ENCODE measurements at regions not wholly inside any gene's neighbourhood (a gene's known extent, or its start where the extent isn't known, plus 50 kb on each side); places are given as distances from the start of the nearest gene placed in this dataset.

DNA sequence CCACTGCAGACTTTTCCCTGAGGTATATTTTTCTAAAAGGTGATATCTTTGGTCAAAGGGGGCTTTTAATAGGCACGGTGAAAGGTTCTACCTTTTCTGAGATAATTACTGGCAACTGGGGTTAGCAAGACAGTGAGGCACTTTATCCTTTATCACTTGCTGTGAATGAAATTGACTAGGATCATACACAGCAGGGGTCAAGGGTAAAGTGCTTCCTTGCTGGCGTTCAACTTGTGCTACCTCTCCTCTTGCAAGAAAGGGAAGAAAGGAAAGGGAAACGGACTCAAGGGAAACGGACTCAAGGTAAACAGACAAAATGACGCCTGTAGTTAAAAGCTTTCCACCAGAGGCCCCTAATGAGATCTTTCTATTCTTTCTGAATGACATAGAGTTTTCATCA lies 78.6 kb upstream of the RAPGEF2 start:
- no peaks in the 10 kb centered on the region for H3K79me2 ChIP-seq (ENCODE audit: insufficient read depth, low read length)
- DNase-seq (ENCODE audit: insufficient read length, low spot score, missing footprints) = no peak
- TF ChIP-seq, protein P1, sequence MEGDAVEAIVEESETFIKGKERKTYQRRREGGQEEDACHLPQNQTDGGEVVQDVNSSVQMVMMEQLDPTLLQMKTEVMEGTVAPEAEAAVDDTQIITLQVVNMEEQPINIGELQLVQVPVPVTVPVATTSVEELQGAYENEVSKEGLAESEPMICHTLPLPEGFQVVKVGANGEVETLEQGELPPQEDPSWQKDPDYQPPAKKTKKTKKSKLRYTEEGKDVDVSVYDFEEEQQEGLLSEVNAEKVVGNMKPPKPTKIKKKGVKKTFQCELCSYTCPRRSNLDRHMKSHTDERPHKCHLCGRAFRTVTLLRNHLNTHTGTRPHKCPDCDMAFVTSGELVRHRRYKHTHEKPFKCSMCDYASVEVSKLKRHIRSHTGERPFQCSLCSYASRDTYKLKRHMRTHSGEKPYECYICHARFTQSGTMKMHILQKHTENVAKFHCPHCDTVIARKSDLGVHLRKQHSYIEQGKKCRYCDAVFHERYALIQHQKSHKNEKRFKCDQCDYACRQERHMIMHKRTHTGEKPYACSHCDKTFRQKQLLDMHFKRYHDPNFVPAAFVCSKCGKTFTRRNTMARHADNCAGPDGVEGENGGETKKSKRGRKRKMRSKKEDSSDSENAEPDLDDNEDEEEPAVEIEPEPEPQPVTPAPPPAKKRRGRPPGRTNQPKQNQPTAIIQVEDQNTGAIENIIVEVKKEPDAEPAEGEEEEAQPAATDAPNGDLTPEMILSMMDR (IDR thresholded peaks at IDR 0.05; ENCODE audit: extremely low read depth, low read depth, low read length) = no peak
- no peaks in the 10 kb centered on the region for H3K36me3 ChIP-seq (ENCODE audit: insufficient read depth, low read length)
- H3K4me3 ChIP-seq (ENCODE audit: insufficient read depth, low read length) = no peak overlapping the region
- H3K9me3 ChIP-seq (ENCODE audit: low read depth, low read length) = no peaks in the 10 kb centered on the region
- H3K27me3 ChIP-seq (ENCODE audit: insufficient read depth, low read length) = no peaks in the 10 kb centered on the region
- no peak overlapping the region for H3K27ac ChIP-seq (ENCODE audit: low read depth, low read length)
- peaks cover 5% of the 10 kb centered on the region for H3K4me1 ChIP-seq (ENCODE audit: insufficient read depth, low read length)
- no peak overlapping the region for H2AFZ ChIP-seq (ENCODE audit: low read length)
- no peak overlapping the region for H3K4me2 ChIP-seq (ENCODE audit: insufficient read depth, low read length)
- no peaks in the 10 kb centered on the region for H4K20me1 ChIP-seq (ENCODE audit: insufficient read depth, low read length)

GRCh38 chr4:159024828-159025227 lies 78.1 kb upstream of the RAPGEF2 start:
- Histone ChIP-seq H3K9me3 (ENCODE audit: low read depth, low read length) (no peaks in the 10 kb centered on the region), H3K4me2 (ENCODE audit: insufficient read depth, low read length) (no peak overlapping the region), H3K4me1 (ENCODE audit: insufficient read depth, low read length) (peaks cover 5% of the 10 kb centered on the region), H3K27ac (ENCODE audit: low read depth, low read length) (no peak overlapping the region), H3K4me3 (ENCODE audit: insufficient read depth, low read length) (no peak overlapping the region), H3K79me2 (ENCODE audit: insufficient read depth, low read length) (no peaks in the 10 kb centered on the region), H3K36me3 (ENCODE audit: insufficient read depth, low read length) (no peaks in the 10 kb centered on the region), H2AFZ (ENCODE audit: low read length) (no peak overlapping the region), H4K20me1 (ENCODE audit: insufficient read depth, low read length) (no peaks in the 10 kb centered on the region), H3K27me3 (ENCODE audit: insufficient read depth, low read length) (no peaks in the 10 kb centered on the region)
- no peak for DNase-seq (ENCODE audit: insufficient read length, low spot score, missing footprints)
- TF ChIP-seq, protein P1 (IDR thresholded peaks at IDR 0.05; ENCODE audit: extremely low read depth, low read depth, low read length) = no peak

DNA sequence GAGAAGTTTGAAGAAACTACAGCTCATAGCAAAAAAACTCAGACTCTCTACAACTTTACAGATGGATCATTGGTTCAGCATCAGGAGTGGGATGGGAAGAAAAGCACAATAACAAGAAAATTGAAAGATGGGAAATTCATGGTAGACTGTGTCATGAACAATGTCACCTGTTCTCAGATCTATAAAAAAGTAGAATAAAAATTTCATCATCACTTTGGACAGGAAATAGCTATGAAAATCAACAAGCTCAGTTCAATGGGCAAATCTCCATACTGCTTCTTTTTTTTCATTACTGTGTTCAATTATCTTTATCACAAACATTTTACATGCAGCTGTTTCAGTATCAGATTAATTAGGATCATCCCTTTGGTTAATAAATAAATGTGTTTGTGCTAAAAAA lies 76.5 kb upstream of the RAPGEF2 start:
- H3K4me3 ChIP-seq (ENCODE audit: insufficient read depth, low read length) = no peak overlapping the region
- H3K27ac ChIP-seq (ENCODE audit: low read depth, low read length) = no peak overlapping the region
- TF ChIP-seq, protein P1 (IDR thresholded peaks at IDR 0.05; ENCODE audit: extremely low read depth, low read depth, low read length) = no peak
- H3K36me3 ChIP-seq (ENCODE audit: insufficient read depth, low read length) = no peaks in the 10 kb centered on the region
- DNase-seq (ENCODE audit: insufficient read length, low spot score, missing footprints) = no peak
- H3K27me3 ChIP-seq (ENCODE audit: insufficient read depth, low read length) = no peaks in the 10 kb centered on the region
- no peaks in the 10 kb centered on the region for H3K9me3 ChIP-seq (ENCODE audit: low read depth, low read length)
- no peaks in the 10 kb centered on the region for H3K79me2 ChIP-seq (ENCODE audit: insufficient read depth, low read length)
- H4K20me1 ChIP-seq (ENCODE audit: insufficient read depth, low read length) = no peaks in the 10 kb centered on the region
- no peak overlapping the region for H3K4me2 ChIP-seq (ENCODE audit: insufficient read depth, low read length)
- no peak overlapping the region for H2AFZ ChIP-seq (ENCODE audit: low read length)
- H3K4me1 ChIP-seq (ENCODE audit: insufficient read depth, low read length) = peaks cover 5% of the 10 kb centered on the region

- no peaks in the 10 kb centered on the region for H3K27me3 ChIP-seq (ENCODE audit: insufficient read depth, low read length)
- peak overlapping the region; percentile 23 for H3K4me2 ChIP-seq (ENCODE audit: insufficient read depth, low read length)
- H3K9me3 ChIP-seq (ENCODE audit: low read depth, low read length) = no peaks in the 10 kb centered on the region
- no peak for DNase-seq (ENCODE audit: insufficient read length, low spot score, missing footprints)
- H3K4me1 ChIP-seq (ENCODE audit: insufficient read depth, low read length) = peaks cover 5% of the 10 kb centered on the region
- no peak overlapping the region for H3K4me3 ChIP-seq (ENCODE audit: insufficient read depth, low read length)
- TF ChIP-seq, protein P1 (IDR thresholded peaks at IDR 0.05; ENCODE audit: extremely low read depth, low read depth, low read length) = no peak
- no peaks in the 10 kb centered on the region for H3K36me3 ChIP-seq (ENCODE audit: insufficient read depth, low read length)
- H3K79me2 ChIP-seq (ENCODE audit: insufficient read depth, low read length) = no peaks in the 10 kb centered on the region
- H3K27ac ChIP-seq (ENCODE audit: low read depth, low read length) = no peak overlapping the region
- no peaks in the 10 kb centered on the region for H4K20me1 ChIP-seq (ENCODE audit: insufficient read depth, low read length)
- peak overlapping the region; percentile 6 for H2AFZ ChIP-seq (ENCODE audit: low read length)
Measured at GRCh38 chr4:159027535-159027934, 75.3 kb upstream of the RAPGEF2 start.

All from osteoblast (primary cell).